HG03045 (cell line): ENCODE measurements at regions not wholly inside any gene's neighbourhood (a gene's known extent, or its start where the extent isn't known, plus 50 kb on each side); places are given as distances from the start of the nearest gene placed in this dataset.

Experiments used
- ATAC-seq: cut with Tn5 transposase; IDR thresholded peaks from one replicate; pipeline ENCODE4 v1.9.1; 2021; ENCODE audit warnings: mild to moderate bottlenecking, moderate library complexity; ENCODE audit not compliant: unreplicated experiment

GRCh38 chr12:115240251-115240650, 556.3 kb upstream of the TBX3 start:
- no peak for ATAC-seq

- ATAC-seq: no peak
Measured at GRCh38 chr12:115235880-115236279, 551.9 kb upstream of the TBX3 start.

- no peak for ATAC-seq
Measured at GRCh38 chr12:115233891-115234543, 550.0 kb upstream of the TBX3 start.

- ATAC-seq: no peak
Measured at GRCh38 chr12:115232455-115233156, 548.6 kb upstream of the TBX3 start.

- no peak for ATAC-seq
Measured at GRCh38 chr12:115230606-115231005, 546.6 kb upstream of the TBX3 start.

GRCh38 chr12:115229517-115229916, 545.5 kb upstream of the TBX3 start:
- no peak for ATAC-seq

GRCh38 chr12:115228434-115228833, 544.5 kb upstream of the TBX3 start:
- ATAC-seq: no peak

GRCh38 chr12:115227137-115227615, 543.2 kb upstream of the TBX3 start:
- ATAC-seq: no peak

- no peak for ATAC-seq
Measured at GRCh38 chr12:115225845-115226244, 541.9 kb upstream of the TBX3 start.

- no peak for ATAC-seq
Measured at GRCh38 chr12:115223991-115224390, 540.0 kb upstream of the TBX3 start.

- ATAC-seq: no peak
Measured at GRCh38 chr12:115223322-115223721, 539.3 kb upstream of the TBX3 start.

GRCh38 chr12:115222220-115222619, 538.2 kb upstream of the TBX3 start:
- no peak for ATAC-seq

GRCh38 chr12:115216301-115216700, 532.3 kb upstream of the TBX3 start:
- no peak for ATAC-seq

- ATAC-seq: no peak
Measured at GRCh38 chr12:115215544-115215943, 531.6 kb upstream of the TBX3 start.

- no peak for ATAC-seq
Measured at GRCh38 chr12:115213538-115214016, 529.6 kb upstream of the TBX3 start.

GRCh38 chr12:115213118-115213517, 529.1 kb upstream of the TBX3 start:
- no peak for ATAC-seq

GRCh38 chr12:115212356-115212755, 528.4 kb upstream of the TBX3 start:
- ATAC-seq: no peak

GRCh38 chr12:115210533-115211252, 526.7 kb upstream of the TBX3 start:
- no peak for ATAC-seq

- no peak for ATAC-seq
Measured at GRCh38 chr12:115209230-115209629, 525.3 kb upstream of the TBX3 start.

GRCh38 chr12:115208098-115208497, 524.1 kb upstream of the TBX3 start:
- no peak for ATAC-seq

- no peak for ATAC-seq
Measured at GRCh38 chr12:115207216-115207915, 523.4 kb upstream of the TBX3 start.
